ENCODE measurements at regions not wholly inside any gene's neighbourhood (a gene's known extent, or its start where the extent isn't known, plus 50 kb on each side); places are given as distances from the start of the nearest gene placed in this dataset.
"Not testable (repeated sequence)": the region's sequence is repeated elsewhere in the genome, so short reads cannot be mapped to it uniquely, and the experiment has no call there.

DNA sequence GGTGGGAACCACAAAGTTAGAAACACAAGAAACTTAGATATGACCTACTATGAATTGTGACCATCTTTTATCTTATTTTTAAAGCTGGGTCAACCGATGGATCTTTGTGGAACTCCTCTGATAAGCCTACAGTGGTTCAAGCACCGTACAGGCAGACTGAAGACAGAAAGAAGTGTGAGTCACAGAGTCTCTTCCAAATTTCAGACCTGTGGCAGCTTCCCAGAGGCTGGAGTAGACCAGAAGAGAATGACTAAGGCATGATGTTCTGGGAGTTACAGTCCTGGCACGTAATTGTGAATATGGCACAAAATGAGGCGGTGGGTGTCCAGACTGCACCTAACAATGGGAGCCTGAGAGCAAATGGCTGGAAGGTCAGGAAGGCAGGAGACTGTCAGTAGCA, 70.0 kb downstream of the LMO4 start:
- DNase-seq, result no peak

DNA sequence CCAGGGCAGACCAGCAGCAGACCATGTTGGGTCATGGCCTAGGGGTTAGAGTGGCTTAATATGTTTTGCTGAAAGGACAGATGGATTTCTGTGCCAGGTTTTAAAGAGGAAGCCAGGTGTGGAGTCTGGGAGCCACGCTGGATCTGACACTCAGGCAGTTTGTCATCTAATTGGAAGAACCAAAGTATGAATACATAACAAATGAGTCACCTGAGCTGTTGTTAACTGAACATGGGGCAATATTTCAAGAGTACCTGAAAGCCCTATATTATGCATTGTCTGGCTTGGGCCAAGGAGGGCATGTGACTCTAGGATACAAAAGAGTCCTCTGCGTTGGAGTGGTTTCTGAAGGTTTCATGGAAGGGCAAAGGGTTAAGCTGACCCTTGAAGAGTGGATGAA, 70.6 kb downstream of the LMO4 start:
- DNase-seq, result no peak

DNA sequence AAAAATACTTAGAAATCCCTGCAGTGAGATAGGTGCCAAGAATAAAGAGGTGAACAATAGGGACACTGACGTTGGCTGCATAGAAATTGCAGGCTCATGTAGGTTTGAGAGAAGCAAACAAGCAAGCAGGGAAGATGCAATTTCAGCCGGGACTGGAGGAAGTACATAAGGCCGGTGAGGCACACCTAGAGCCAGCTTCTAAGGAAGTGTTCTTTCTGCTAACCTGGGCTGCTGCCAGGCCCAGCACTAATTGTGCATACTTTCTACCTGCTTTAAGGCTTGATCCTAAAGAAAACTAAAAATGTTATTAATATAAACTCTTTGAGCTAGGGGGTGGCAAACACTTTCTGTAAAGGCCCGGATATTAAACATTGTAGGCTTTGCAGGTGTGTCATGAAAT, 71.0 kb downstream of the LMO4 start:
- DNase-seq, result no peak

DNA sequence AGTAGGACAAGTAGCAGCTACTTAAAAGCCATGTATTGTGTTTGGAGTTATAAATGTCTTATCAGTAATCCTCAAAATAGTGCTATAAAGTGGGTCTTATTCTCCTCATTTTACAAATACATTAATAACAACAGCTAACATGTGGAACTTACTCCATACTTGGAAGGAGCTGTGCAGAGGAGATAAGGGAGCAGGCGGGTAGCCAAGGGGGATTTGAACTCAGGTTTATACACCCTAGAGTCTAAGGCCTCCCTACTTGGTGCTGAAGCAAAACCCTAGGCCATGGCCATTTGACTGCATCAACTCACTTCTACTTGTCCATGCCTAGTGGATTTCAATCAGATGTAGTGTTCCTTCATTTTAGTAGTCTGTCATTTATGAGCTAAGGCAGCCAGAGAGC, 72.1 kb downstream of the LMO4 start:
- DNase-seq, result no peak

DNA sequence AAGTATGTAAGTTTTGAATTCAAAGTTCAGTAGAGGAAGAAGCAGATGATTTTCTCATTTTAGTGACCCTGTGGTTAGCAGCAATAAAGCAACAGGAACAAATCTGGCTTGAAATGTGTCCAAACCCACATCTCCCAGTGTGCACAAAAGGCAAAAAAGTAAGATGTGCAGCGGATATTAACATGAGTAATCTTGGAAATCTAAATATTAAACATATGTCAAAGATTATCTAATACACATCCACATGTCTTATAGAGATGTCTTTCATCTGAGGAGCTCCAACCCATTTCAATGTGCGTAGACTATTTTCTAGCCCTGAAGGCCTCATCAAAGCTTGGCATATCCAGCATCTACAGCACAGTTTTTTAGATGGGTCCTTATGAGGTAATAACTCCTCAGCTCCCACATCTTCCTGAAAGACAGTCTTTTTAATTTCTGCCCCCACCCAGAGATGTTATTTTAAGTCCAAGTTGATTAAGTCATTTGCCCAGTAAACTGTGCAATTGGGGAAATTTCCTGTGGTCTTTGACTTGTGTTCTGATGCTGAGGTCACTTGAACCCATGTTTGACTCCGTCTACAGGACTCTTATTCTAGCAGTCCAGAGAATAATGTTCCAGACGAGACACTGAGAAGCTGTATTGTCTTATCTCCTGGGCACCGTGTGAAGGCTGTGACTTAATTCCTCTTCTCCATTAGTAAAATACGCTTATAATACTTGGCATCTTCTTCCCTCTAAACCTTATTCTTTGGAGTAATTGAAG, 73.7 kb downstream of the LMO4 start:
- peak in 1 of 2 experiments; percentile 14 for DNase-seq

DNA sequence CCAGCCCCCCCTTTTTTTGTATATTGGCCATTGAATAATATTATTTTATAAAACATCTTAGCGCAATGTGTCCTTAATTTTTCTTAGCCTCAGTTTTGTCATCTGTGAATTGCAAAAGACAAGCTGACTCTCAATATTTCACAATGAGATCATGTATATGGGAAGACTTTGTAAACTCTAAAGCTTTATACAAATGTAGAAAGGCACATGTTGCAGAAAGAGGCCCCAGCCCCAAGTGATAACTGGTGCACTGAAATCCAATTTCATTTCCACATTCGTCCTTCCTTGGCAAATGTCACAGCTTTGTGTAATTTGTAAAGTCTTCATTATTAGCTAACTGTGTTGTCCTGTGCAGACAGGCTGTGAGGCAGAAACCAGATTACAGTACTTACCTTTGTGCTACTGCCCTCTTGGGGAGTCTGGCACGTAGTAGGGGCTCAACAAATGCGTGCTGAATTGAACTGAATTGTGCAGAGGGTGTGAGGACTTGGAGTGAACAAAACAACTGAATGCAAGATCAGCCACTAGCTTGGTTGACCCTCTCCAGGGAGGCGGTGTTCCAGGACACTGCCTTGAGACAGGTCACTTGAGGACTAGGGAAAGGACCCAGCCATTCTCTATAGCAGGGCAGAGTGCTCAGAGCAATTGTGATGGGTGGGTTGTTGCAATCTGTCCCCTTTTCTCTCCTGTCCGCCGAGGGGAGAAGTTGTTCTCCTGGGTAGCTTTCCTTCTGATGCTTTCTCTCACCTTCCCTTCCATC, 74.6 kb downstream of the LMO4 start:
- no peak for DNase-seq

DNA sequence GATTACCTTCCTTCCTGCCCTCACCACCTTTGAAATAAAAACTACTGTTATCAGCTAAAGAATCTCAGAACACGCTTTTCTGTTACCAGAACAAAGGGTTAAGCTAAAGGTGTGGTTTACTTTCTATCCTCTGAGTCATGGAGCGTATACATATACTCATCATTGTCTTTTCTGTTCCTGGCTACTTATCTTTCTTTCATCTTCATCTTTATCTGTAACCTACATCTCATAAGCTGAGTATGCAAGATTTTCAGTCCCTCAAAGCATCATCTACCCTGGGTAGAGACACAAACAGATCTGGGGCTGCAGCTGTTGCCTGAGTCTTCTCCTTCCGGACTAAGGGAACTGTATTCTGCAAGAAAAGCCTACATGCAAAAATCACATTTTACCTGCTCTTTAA, 75.6 kb downstream of the LMO4 start:
- DNase-seq, result no peak

DNA sequence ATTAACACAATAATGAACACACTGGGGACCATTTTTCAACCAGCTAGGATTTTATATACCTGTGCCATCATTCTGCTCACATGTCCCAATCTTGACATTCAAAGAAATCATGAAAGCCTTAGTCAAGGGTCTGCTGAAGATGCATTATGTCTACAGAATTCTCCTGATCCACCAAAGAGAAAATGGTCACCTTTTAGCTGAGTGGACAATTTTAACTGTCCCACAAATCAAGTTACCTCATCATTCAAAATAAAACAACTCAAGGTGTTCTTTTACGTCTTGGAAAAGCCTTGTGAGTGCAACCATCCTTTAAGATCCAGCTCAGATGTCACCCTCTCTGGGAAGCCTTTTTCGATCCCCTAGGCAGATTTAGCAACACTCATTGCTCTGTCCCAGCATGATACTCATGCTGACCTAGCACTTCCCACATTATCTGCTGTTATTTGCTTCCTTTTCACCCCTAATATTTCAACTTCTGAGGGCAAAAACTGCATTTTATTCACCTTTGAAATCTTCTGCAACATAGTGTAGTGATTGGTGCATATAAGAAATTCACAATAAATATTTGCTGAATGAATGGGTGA, 80.1 kb downstream of the LMO4 start:
- no peak for DNase-seq

DNA sequence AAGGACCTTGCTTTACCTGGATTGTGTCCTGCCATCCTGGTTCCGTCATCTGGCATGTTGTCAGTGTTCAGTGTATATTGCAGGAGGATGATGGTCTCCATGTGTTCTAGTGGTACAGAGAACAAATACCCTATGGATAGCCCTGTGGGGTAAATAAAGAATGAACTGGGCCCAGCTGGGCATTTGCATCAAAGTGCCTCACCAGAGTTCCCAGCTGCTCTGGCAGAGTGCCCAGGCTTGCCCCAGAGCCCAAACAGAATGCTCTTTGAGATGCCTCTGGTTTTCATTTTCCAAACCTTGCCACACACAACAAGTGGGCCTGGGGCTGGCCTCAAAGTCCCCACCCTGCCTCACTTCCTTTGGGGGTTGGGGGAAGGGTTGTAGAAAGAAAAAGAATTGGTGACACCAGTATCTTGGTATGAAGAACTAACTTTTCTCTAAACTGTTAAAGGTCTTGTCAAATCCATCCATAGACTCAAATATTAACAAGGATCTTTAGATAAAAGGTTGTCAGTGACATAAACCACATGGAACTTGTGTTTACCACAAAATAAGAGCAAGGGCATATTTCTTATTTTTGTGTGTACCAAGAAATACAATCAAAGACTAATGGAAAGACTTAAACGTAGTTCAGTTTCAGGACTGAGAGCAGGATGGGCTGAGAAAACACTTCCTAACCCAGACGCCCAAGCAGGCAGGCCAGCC, 82.2 kb downstream of the LMO4 start:
- no peak for DNase-seq

DNA sequence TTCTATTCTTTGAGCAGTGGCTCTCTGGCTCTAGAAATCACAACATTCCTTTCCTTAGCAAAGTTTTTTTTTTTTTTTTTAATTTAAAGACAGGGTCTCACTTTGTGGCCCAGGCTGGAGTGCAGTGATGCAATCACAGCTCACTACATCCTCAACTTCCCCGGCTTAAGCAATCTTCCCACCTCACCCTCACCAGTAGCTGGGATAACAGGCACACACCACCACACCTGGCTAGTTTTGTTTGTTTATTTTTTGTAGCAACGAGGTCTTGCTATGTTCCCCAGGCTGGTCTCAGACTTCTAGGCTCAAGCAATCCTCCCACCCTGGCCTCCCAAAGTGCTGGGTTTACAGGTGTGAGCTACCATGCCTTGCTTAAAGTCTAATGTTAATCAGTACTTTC, 85.2 kb downstream of the LMO4 start:
- DNase-seq, result not testable (repeated sequence)

DNA sequence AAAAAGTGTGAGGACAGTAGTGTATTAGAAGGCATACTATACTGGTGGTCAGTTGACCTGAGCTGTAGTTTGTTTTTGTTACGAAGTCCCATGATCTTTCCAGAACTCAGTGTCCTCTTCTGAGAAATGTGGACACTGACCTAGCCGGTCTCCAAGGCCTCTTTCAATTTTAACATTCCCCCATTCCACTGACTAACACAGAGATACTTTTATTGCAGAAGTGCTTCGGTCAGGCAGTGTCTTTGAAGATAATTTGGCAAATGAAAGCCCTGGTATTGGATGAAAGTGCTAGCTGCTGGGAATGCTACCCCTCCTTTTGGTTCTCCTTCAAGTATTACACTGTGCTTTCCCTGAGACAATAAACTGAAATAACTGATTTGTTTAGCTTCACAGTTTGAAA, 89.4 kb downstream of the LMO4 start:
- DNase-seq, result no peak

DNA sequence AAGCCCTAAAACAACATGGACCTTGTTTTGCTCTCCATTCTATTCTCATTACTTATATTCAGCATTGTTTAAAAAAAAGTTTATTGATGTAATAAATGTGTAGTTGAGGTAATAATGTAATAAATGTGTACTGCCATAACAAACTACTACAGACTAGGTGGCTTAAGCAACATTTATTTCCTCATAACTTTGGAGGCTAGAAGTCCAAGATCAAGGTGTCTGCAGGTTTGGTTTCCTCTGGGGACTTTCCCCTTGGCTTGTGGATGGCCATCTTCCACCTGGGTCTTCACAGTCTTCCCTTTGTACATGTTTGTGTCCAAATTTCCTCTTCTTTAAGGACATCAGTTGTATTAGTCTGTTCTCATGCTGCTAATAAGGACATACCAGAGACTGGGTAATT, 93.1 kb downstream of the LMO4 start:
- DNase-seq, result no peak

DNA sequence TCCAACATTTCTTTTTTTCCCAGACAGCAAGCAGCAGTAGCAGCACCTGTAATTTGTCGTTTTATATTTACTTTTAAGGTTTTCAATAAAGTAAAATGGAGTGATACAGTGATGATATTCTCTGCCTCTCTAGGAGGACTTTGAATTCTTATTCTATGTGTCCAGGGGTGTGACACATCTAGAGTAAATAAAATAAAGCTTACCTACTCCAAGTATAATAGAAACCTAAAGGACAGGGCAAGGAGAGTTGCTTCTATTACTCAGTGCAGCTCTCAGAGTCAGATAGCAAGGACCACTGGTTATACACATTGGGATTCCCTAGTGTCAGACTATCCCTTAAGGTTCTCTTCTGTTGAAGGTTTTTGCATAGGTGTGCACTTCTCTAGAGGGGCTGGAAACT, 95.9 kb downstream of the LMO4 start:
- no peak for DNase-seq

DNA sequence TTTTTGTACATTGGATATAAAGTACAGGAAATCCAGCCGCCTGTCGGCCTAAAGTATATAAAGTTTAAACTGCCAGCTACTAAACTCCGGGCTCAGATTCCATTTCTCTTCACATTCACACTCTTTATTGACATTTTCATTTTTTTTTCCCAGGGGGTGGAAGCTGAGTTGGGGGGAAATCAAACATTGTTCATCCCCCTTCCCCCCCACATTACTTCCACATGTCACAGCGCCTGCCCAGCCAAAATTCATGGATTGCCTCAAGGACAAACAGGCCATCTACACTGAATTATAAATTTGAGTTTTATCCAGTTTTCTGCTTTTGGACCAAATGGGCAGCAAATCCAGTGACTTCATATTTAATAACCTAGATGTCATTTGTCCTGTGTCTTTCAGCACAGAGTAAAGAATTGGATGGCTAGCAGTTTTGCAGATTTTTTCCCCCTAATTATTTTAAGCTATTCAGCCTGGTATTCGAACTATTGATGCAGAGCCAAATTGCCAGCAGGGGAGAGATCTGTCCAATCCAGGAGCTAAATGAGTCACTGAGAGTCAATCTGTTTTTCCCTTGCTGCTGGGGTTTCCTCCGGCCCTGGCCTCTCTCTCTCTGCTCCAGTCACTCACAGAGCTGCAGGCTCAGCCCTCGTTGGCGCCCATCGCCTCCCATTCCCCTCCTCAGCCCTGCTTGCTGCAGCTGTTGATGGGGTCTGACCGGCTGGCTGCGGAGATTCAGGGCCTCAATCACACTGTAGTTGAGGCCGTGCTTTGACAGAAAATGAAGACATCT, 98.0 kb downstream of the LMO4 start:
- DNase-seq, result no peak

DNA sequence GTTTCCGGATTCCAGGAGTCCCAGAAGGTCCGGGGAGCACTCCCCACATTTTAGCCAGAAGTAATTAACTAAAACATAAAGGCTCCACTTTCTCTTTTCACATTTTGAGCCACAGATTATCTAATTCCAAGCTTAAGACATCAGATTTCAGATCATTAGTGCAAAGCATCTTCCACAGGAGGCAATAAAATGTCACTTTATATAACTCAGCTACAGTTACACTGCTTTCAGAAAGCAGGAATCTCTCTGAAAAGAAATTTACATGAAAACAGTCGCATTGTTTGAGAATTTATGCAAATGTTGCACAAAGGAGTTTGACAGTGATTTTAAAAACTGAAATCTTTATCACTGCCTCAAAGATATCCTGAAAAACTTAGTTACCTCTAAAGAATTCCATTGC, 99.7 kb downstream of the LMO4 start:
- no peak for DNase-seq

DNA sequence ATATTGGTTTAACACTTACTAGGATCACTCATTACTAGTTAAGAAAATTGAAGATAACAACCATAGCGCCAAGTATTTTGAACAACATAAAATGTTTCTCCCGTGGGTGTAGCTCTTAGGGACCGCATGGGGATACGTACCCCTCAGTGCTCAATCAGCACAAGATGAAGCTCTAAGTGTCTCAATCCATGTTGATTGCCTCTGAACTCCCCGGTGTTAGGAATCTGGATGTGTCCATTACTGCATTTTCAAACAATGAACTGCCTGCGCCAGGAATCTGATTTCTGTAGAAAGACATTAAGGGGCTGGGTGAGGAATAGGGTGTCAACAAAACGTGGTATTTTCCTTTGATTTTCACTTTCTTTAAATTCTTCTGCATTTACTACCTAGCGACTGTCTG, 100.2 kb downstream of the LMO4 start:
- no peak for DNase-seq

DNA sequence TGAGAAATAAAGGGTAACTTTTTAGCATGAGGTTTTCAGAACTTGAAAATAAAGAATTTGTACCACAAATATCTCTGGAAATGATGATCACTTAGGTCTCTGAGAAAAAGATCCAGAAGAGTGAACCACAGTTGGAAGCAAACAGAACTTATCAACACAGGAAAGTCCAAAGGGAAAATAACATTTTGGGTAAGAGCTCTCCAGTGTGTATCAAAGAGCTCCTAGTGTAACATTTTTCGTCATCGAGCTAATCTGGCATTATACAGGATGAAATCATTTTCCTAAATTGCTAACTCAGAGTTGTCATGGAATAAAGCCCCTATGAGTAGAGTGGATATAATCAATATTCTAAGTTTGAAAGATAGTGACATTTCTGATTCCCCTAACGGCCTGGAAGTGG, 104.0 kb downstream of the LMO4 start:
- DNase-seq, result no peak

DNA sequence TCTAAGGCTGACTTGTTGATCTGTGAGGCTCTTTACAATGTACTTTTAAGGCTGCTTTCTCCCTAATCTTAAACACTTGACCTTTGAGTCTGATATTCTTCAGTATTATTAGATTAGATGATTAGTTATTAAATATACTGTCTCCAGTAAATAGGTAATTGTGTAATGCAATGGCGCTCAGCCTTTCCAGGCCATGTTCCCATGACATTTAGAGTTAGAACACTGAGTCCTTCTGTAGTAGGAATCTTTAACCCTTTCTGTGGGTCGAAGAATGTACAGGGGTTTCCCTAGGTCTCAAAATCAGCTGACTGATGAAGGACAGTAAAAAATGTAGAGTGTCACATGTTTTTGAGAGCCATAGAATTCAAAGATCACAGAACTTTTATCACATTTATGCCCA, 104.4 kb downstream of the LMO4 start:
- not testable (repeated sequence) for DNase-seq

DNA sequence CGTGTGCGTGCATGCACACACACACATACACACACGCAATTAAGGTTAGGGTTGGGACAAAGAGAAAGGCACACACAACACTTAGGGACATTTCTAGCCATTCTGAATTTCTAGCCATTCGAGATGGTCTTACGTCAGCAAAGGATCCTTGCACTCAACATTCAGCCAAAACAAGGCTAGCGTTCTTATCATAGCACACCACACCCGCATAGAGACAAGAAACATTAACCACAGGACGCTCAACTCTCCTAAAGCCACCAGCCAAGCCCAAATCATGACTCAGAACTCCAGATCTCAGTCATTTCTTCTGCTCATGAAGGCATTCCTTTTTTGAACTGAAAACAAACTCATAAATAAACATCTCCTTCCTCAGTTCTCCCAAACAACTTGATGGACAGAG, 106.8 kb downstream of the LMO4 start:
- DNase-seq, result no peak

DNA sequence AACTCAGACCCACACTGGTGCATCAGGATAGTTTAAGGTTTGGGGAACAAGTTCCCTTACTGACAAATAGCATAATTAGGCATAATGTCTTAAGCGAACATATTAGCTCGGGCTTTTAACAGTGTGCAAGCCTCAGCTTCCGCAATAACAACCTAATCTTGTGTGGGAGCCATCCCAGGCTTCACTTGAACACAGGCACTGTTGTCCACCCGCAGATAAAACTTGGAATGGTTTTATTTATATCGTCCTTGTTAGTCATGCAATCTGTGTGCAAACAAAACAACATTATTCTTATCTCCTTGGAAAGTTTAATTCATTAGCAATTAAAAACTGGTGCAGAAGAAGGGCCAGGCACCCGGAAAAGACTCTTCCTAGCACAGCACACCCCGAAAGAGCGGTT, 107.4 kb downstream of the LMO4 start:
- DNase-seq, result not testable (repeated sequence)

DNA sequence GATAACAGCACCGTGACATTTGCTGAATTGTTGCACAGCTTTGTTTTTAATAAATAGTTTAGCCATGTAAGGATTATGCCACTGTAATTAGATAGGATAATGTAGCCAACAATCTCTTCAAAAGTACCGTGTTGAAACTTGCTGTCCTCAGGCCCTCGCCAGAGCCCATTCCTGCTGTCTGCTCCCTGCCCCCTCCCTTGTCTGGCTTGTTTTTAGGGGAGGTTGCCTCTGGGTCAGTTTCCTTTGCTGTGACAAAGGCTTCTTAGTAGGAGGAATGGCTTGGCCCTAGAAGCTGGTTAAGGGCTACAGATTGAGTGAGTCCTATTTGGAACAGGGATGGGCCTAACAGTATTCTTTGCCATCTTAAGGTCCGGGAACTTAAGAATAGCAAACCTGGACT, 107.9 kb downstream of the LMO4 start:
- DNase-seq, result no peak

DNA sequence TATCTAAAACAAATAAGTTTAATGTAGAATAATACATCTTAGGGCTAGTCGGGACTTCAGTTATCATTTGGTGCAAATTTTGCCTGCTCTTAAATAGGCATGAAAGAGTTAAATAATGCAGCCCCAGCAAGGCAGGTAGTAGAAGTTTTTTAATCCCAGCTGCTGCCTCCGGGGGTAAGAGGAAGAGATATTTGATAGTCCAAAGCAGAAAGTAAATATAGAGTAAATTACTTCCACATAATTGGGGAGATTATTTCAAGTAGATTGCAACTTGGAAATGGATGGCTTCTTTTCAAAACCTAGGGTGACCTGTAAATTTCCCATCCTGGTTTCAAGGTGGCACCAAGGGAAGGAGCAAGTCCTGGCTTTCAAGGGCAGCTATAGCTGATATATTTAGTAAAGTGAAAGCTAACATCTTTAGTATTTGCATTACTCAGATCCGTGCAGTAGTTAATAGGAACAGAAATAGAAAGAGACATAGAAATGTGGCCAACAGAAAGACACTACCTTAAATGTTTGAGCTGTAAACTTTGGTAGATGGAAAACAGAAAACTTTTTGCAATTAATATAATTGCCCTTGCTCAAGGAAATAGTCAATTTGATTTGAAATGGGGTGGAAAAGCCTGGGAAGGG, 109.1 kb downstream of the LMO4 start:
- DNase-seq, result no peak
